GM10266 (cell line): ENCODE measurements at regions not wholly inside any gene's neighbourhood (a gene's known extent, or its start where the extent isn't known, plus 50 kb on each side); places are given as distances from the start of the nearest gene placed in this dataset.
A peak's percentile ranks its signal among the peaks of the same experiment; 100 is the strongest.

Experiments
- DNase-seq: peaks from one replicate; pipeline ENCODE4 v3.0.0; 2012; ENCODE audit errors: extremely low spot score
- CTCF ChIP-seq: IDR thresholded peaks from 2 replicates; pipeline ENCODE4 v1.5.1; 2012; ENCODE audit warnings: mild to moderate bottlenecking, low read depth; ENCODE audit not compliant: control insufficient read depth, insufficient read depth; ENCODE audit errors: missing control alignments

DNA sequence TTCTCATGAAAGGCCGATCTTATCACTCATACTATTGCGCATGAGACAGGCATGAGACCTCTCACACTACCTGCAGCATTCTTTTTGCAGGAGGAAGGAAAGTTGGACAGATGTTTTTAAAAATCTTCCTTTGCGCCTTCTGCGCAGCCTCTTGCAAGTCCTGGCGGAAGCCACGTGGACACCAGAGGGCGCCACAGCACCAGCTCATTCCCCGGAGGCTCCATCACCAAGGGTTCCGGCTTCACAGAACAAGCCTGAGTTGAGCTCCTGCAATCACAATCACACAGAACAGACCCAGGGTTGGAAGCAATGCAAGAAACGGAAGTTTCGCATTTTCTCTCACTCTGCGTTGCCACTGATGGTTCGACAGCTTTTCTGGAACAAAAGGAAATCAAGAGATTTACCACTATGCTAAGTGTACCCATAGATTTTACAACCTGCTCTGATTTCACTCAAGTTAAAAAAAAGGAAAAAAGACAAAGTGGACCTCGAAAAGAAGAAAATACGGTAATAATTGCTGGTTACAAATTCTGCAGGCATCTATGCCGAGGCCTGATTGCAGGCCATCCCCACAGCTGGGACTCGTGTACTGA, 304.7 kb upstream of the MSX2 start:
- peak; percentile 94 for TF ChIP-seq CTCF
- peak; percentile 67 for DNase-seq

GRCh38 chr5:174420651-174421407, 303.6 kb upstream of the MSX2 start:
- TF ChIP-seq CTCF, result no peak
- no peak for DNase-seq

- no peak for DNase-seq
- no peak for TF ChIP-seq CTCF
Measured at GRCh38 chr5:174421408-174421805, 303.0 kb upstream of the MSX2 start.

GRCh38 chr5:174423558-174423957, 300.8 kb upstream of the MSX2 start:
- no peak for TF ChIP-seq CTCF
- no peak for DNase-seq

DNA sequence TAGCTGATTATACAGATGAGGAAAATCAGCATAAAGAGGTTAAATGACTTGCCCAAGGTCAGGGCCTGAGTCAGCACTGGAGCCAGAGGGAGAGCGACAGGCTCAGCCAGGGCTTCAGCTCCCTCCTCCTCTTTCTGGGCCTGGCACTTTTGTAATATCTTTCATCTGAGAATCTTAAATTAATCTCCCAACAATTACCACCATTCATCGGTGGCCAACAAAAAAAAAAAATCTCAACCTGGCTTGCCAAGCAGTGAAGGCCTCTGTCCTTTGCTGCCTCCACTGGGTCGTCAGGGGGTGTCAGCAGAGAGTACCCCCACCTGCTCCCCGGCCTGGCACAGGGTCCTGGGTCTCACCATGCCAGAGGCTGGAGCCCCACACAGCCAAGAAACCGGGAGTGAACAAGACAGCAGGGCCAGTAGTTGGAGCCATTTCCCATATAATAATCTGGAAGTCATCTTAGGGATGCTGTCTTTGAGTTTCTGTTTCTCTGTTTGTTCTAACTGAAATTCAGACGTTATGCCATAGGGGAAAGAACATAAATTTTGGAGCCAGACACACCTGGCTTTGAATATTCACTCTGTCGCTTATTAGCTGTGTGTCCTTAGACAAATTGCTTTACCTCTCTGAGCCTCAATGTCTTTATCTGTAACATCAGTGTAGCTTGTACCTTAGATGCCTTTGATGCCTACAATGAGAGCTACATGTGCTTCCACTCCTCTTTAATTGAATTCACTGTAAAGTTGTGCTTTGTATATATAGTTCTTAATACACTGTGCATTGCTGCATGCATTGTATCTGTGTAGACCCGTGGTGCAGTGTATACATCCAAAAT, 299.9 kb upstream of the MSX2 start:
- DNase-seq, result no peak
- TF ChIP-seq CTCF, result no peak

DNA sequence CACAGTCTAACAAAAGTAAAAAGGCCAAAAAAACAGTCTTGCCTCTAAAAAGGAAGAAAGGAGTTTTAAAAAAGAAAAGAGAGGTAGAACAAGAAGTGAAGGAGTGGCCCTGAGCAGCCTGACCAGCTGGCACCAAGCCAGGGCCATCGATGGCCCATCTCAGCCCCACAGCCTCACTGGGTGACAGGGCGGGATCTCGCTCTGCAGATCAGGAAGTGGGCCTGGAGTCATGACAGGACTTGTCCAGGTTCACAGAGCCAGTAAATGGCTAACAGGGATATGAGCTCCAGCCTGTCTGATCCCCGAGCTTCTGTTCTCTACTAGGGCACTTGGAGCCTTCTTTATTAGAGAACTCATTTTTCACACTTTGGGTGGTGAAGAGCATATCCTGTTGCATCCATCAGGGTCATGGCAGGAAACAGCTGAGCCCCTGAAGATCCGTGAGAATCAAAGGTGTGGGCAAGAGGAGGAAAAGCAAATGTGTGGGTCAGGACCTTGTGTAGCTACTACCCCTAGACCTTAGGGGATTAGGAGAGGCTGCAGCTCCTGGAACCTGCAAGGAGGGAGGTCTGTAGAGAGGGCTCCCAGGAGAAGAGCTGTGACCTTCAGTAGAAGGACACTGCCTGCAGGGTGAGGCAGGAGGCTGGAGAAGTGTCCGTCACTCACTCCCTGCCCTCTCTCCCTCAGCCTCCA, 299.0 kb upstream of the MSX2 start:
- no peak for DNase-seq
- no peak for TF ChIP-seq CTCF
